Right ventricle myocardium superior (tissue), 1 donor: ENCODE measurements at regions not wholly inside any gene's neighbourhood (a gene's known extent, or its start where the extent isn't known, plus 50 kb on each side); places are given as distances from the start of the nearest gene placed in this dataset.
"Not testable (repeated sequence)": the region's sequence is repeated elsewhere in the genome, so short reads cannot be mapped to it uniquely, and the experiment has no call there.

Source experiments
- ATAC-seq: fragments of 200-7000 bp; cut with Tn5 transposase; one replicate; pipeline ENCODE4 v1.9.1; 2020; ENCODE audit warnings: mild to moderate bottlenecking; ENCODE audit not compliant: poor library complexity
- DNase-seq: peaks from one replicate; pipeline ENCODE4 v3.0.0-alpha.2; 2020
- intact Hi-C: fragments of 100-400 bp; cut with DNase I; formaldehyde crosslinking; loops from one replicate; pipeline ENCODE4 v1.11.2; 2022
- donor health status: DM: no; HTN: yes; CAD: no; lungs with severe emphysema.

DNA sequence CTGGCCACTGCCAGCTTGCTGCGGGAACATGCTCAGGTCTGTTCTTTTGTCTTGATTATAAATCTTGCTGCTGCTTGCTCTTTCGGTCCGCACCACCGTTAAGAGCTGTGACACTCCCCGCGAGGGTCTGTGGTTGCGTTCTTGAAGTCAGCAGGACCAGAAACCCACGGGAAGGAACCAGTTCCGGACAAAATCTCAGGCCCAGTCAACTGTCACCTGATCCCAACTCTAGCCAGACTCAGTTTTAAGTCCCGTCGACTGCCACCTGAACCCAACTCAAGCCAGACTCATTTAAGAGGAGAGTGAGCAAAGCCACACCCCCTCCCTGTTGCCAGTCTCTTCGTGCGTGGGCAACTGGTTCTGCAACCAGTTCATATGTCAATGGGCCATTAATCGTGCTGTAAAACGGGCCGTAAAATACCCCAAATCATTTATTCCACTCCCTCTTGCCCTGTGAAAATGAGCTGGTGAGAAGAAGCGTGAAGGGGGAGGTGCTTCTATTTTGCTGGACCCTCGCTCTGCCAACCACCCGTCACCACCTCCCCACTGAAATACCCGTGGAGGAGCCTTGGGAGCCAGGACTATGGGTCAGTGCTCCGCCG, 224.3 kb downstream of the NDUFA10 start:
- intact Hi-C loops = no loop called here
- DNase-seq (no peak), ATAC-seq (no peak)

DNA sequence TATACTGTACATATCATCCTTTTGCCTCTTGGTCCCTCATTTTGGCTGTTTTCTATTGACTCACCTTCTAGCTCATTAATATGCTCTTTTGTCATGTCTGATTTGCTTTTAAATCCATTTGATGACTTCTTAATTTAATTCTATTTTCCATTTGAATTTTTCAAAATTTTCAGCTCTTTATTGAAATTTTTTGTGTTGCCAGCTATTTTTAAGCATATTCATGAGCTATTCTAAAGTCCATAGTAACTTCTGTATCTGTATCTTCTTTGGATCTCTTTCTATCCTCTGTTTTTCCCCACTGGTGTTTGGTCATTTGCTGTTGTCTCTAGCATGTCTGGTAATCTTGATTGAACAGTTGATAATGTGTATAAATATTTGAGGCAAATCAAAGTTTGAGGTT, 227.8 kb downstream of the NDUFA10 start:
- no peak for ATAC-seq
- intact Hi-C loops = no loop called here
- DNase-seq = no peak

DNA sequence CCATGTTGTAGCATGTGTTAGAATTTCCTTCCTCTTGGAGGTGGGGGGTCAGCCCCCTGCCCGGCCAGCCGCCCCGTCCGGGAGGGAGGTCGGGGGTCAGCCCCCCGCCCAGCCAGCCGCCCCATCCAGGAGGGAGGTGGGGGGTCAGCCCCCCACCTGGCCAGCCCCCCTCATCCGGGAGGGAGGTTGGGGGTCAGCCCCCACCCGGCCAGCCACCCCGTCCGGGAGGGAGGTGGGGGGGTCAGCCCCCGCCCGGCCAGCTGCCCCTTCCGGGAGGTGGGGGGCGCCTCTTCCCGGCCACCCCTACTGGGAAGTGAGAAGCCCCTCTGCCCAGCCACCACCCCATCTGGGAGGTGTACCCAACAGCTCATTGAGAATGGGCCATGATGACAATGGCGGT, 229.4 kb downstream of the NDUFA10 start:
- intact Hi-C loops = not testable (repeated sequence)
- peak; percentile 7 for DNase-seq

DNA sequence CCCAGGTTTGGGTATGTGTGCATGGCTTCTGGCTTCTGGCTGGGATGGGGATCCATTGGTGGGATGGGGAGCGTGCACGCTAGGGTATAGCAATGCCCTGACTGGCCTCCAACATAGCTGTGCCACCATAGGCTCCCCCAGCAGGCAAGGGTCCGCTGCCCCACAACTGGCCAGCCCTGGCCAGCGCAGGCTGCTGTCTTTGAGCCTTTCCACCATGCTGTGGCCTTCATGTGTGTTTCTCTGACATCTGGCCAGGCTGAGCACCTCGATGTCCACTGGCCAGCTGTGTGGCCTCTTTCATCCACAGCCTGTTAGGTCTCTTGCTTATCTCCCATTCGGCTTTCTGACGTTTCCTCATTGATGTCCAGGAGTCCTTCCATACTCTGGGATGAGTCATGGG, 231.3 kb downstream of the NDUFA10 start:
- DNase-seq = peak; percentile 11
- intact Hi-C loops = no loop called here
- no peak for ATAC-seq

More for the DNA sequence above, 229.4 kb downstream of the NDUFA10 start:
- ATAC-seq = not testable (repeated sequence)

DNA sequence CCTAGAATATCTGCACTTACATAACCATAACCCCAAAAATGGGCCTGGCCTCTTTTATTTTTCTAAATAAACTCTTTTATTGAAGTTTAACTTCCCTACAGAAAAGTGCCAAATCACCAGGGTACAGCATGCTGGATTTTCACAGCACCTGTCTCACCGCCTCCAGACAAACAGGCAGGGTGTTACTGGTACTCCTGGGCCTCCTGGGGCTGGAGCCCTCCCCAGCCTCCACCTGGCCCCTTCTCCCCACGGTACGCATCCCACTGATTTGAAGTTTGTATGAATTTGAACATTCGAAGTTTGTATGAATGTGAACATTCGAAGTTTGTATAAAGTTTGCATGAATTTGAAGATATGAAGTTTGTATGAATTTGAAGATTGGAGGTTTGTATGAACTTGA, 232.1 kb downstream of the NDUFA10 start:
- no peak for ATAC-seq
- intact Hi-C loops = no loop called here
- peak; percentile 9 for DNase-seq

DNA sequence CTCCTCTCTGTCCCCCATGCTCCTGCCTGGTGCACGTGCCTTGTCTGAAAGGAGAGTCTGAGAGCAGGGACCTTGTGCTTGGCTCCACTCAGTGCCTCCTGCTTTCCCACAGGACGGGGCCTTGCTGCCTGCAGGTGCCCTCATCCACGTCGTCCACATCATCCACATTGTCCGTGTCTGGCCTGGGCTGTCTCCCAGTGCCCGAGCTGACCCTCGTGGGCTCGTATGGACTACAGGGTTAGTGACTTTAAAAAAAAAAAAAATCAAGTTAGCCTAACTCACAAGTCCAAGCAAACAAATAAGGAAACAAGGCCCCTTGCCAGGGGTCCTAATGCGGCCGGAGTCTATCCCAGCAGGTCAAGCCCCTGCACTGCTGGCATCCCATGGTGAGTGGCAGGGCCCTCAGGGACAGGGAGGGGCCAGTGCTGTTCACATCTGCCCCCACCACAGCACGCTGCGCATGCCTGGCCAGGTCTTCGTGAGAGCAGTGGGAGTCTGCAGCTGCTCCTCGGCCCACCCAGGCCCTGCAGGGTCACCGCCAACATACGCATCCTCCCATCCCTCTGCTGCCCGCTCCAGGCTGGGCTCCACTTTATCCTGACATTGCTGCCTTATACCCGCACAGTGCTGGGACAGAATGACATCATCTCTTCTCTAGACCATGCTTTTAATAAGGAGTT, 232.6 kb downstream of the NDUFA10 start:
- intact Hi-C loops = no loop called here
- peak; percentile 33 for DNase-seq
- ATAC-seq = no peak

DNA sequence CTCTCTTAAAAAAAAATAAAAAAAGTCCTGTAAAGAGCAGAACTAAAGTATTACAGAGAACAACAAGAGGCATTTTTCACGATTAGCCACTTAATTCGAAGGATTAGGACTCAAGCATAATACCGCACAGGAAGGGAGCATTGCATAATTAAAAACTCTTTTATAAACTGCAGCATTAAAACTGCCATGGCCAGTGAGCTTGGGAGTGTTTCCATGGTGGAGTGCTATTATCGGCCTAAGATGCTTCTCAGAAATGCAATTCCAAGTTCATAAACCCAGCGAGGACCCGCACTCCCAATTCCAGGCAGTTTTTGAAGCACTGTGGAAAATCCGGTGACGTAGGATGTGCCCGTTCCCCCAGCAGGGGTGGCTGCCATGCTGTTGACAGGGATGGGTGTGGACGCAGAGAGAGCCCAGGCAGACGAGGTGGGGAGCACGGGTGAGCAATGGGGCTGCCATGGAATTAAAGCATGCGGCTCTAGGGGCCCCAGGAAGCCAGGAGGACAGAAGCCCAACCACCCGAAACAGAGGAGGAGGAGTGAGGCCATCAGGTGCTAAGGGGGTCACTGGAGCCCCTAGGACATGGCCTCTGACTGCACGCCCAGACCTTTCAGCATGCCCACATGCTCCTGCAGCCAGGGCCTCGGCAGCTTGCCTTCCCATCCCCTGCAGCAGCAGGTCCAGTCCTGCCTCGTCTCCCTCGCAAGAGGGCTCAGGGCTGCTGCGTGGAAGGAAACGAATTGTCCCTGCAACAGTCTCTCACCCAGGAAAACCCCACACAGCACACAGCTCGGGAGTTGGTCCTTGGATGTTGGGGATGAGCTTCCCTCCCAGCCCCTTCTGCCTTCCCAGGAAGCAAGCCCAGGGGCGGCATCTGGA, 233.4 kb downstream of the NDUFA10 start:
- peak; percentile 27 for DNase-seq

DNA sequence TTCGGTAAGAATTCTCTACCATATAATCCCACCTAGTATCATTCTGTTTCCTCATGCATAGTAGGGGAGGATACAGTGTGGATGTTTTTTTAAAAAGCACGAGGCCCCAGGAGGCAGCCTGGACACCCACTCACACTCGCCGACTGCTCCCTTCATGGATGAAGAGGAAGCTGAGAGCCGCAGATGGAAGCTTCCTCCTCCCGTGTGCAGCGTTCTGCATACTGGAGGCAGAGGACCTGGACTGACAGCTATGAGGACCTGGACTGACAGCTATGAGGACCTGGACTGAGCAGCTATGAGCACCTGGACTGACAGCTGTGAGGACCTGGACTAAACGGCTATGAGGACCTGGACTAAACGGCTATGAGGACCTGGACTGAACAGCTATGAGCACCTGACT, 234.4 kb downstream of the NDUFA10 start:
- ATAC-seq (no peak), DNase-seq (peak; percentile 12)
- intact Hi-C loops = no loop called here

More for the DNA sequence above, 233.4 kb downstream of the NDUFA10 start:
- no peak for ATAC-seq
- intact Hi-C loops = no loop called here

DNA sequence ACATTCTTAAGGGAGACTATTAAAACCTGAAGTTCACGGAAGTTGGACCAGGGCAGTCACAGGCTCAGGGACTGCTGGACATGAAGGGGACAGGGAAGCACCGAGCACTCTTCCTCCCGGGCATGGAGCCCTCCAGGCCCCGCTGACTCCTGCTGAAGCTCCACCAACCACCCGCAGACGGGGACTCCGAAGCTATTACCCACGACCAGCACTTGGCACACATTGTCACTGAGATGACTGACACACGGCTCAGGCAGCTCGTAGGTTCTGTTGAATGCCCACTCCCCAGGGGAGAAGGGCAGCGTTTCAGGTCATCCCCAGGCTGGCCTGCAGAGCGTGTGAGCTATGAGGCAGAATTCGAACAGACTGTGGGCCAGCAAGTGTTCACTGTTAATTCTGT, 234.8 kb downstream of the NDUFA10 start:
- ATAC-seq (no peak), DNase-seq (peak; percentile 26)
- intact Hi-C loops = no loop called here

DNA sequence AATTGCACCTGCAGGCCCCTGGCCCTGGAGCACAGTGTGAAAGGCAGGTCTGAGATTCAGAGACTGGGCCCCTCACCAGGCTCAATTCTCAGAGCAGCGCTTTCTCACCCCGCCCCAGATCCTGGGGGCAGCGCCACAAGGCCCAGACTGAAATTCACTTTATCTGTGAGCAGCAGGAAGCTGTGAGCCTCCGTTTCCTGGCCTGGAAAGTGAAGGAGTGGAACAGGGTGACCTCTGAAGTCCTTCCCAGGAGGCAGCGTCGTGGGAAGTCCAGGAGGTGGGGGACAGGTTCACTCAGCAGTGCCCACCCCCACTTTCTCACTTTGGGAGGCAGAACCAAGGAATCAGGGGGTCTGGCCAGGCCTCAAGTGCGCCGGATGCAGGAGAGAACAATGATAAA, 235.4 kb downstream of the NDUFA10 start:
- no peak for ATAC-seq
- DNase-seq = peak; percentile 20
- intact Hi-C loops = no loop called here

DNA sequence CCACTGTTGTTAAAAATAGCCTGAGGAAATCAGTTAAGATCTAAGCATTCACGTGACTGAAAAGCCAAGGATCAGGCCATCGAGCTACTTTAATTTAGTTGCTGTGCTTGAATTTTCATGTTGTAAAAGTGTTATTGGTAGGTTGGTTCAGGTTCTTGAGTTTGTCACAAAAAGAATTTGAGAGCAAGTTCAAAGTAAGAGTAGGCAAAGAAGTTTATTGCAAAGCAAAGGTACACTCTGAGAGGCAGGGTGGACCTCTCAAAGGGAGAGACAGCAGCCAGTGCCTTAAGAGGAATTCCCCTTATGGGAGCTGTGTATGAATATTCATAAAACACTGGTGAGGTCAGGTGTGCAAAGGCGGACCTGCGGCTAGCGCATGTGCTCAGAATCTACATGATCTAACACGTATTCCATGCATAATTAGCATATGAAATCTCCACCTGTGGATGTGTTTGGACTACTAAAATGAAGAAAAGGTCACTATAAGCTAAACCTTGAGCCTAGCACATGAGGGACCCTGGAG, 236.5 kb downstream of the NDUFA10 start:
- DNase-seq = peak; percentile 16
- ATAC-seq = no peak
- intact Hi-C loops = no loop called here

DNA sequence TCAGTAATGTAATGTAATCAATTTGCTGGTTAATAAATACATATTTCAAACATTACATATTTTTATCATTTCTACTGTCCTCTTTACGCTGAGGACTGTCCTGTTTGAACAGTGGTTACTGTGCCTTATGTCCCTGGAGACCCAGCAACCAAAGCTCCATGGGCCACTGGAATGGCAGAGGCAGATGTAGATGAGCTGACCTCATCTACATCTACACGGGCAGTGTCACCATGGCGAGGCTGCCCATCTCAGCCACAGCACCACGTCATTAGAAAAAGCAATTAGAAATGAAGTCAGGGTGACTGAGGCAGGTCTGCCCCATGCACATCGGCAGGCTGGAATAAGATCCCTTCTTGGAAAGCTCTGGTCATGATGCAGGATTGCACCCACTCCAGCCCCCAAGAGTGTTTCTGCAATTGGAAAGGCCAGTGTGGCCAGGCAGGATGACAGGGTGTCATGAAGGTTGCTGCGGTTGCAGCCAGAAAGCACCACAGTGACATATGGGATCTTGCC, 237.5 kb downstream of the NDUFA10 start:
- intact Hi-C loops = no loop called here
- DNase-seq (no peak), ATAC-seq (no peak)

DNA sequence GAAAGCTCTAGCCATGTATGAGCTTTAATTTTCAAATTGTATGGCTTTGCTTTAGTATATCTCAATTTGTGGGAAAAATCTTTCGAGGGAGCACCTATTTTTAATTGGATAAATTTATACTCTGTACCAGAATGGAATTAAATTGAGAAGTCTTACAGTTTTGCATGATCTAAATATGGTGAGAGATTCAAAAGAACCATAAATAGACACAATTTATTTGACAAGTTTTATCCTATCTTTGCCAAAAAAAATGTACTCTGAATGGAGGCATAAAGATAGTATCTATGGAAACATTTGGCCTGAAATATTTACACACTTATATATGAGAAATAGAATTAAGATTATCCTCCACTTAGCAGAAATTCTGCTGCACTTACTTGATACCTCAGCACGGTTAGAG, 238.4 kb downstream of the NDUFA10 start:
- intact Hi-C loops = no loop called here
- no peak for ATAC-seq
- DNase-seq = no peak

DNA sequence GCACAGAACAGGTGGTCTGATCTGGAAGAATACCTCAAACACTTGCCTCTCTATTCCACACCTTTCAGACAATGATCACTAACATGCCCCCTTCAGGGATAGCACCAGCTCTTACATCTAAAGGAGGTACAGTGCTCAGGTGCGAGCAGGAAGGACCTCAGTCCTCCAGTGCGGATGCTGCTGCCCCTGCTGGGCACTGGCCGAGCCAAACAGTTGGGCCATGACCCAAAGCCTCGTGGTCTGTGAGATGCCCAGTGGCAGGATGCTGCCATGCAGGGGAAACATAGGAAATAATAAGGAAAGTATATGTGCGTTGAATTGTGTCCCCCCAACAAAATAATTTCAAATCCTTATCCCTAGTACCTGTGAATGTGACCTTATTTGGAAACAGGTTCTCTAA, 243.7 kb downstream of the NDUFA10 start:
- peak; percentile 19 for DNase-seq
- no peak for ATAC-seq
- intact Hi-C loops = no loop called here

DNA sequence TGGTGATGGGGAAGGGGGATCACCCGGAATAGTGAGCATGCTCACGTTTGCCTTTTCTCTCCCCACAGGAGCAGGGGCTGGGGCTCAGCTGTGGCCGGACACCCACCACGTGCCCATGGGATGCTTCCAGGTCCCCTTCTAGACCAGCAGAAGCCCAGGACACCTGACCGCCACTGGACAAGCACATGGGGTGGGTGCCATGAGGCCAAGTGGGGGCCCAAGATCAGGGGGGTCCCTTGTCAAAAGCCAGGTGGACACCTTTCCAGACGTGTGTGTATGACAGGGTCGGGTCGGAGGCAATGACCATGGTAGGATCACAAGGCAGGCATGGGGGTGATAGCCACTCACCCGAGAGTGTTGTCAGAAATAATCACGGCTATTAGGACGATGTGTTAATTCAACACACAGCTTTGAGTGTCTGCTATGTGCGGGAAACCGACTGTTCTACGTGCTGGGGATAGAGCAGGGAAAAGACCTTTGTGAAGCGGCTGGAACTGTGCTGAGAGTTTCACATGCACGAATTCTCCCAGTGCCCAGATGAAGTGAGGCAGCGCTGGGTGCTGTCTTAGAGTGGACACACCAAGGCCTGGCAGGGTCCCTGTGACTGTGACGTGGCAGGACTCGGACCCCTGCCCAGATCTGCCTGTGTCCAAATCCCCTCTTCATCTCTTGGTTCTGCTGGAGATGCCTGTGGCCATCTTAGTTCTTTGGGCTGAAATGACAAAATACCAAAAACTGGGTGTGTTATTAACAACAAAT, 244.7 kb downstream of the NDUFA10 start:
- ATAC-seq (no peak), DNase-seq (peak; percentile 27)
- intact Hi-C loops = no loop called here

DNA sequence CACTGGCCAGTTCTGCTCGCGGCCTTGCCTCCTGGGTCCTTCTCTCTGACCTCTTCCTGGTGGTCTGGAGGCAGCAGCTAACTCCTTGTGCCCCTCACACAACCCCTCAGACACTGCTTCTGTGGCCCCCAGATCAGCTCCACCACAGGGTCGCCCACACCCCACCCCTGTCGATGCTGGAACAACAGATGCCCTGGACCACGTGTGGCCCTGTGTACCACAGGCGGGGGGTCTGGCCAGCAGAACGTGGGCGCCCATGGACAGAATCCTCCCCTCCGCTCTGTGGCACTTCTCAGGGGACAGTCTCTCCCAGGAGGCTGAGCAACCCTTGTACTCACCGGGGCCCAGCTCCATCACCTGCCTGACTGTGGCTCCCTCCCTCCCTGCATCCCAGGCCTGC, 245.6 kb downstream of the NDUFA10 start:
- ATAC-seq (no peak), DNase-seq (peak; percentile 20)
- intact Hi-C loops = no loop called here

DNA sequence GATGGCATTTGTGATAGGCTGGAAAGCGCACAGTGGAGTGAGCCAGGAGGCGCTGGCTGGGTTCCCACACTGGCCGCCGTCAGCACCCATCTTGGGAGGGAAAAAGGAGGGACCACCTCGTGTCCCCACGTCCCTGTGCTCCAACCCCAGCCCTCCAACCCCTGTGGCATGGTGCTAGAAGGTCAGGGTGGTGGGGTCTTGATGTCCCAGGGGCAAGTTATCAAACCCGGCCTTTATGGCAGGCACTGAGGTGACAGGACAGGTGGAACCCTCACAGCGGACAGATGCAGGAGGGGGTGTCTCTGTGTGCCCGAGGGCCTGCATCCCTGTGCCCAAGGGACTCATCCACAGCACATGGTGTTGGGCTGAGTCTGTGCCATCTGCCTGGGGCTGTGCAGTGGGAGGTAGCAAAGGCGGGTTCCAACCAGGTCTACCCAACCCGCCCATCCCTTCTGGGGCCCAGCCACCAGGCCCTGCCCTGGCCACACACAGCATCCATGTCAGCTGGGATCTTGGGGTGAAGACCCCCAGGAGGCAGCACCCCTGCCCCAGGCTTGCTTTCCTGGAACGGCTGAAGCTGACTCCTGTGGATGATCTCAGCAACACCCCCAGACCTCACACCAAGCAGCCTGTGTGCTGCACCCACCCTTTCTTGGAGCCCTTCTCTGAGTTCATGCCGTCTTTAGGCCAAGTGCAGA, 246.1 kb downstream of the NDUFA10 start:
- no peak for ATAC-seq
- peak; percentile 17 for DNase-seq
- intact Hi-C loops = no loop called here
